ENCODE measurements at regions not wholly inside any gene's neighbourhood (a gene's known extent, or its start where the extent isn't known, plus 50 kb on each side); places are given as distances from the start of the nearest gene placed in this dataset.

DNA sequence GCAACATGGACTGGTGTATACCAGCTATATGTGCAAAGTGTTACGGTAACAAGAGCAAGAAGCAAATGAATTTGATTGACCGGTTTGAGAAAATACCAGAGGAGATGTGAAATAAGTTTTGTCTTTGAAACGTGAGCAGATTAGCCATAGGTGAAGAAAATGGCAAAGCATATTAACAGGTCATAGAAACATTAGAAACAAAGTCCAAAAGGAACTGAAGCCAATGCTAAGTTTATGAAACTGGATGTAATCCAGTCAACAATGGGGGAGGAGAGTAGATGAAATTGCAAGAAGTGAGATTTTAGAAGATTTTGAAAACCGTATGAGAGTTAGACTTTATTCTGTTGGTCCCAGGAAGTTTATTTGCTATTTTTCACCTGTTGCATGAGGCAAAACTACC is 1315.4 kb upstream of the CHAC2 start:
- Mint-ChIP-seq H3K9me3 (no peaks in the 10 kb centered on the region), H3K27me3 (ENCODE audit: insufficient read depth, low read depth, poor library complexity) (peaks cover 2% of the 10 kb centered on the region), H3K36me3 (ENCODE audit: low read depth) (no peaks in the 10 kb centered on the region), H3K27ac (no peak overlapping the region), H3K4me3 (no peak overlapping the region), H3K4me1 (peaks cover 10% of the 10 kb centered on the region; the same call in 2 of the 3 replicates)
- H3K79me2 ChIP-seq (replicated peaks; ENCODE audit: insufficient read depth) = no peaks in the 10 kb centered on the region
- peaks cover 8% of the 10 kb centered on the region; the same call in 1 of the 2 replicates for H3K4me1 ChIP-seq (ENCODE audit: insufficient read depth)
- H3K27ac ChIP-seq (ENCODE audit: low read depth) = no peak overlapping the region
- no peaks in the 10 kb centered on the region for H4K20me1 ChIP-seq (replicated peaks; ENCODE audit: insufficient read depth)
- no peak for TF ChIP-seq ZNF462 (CRISPR knock-in tag; IDR thresholded peaks at IDR 0.05)
- TF ChIP-seq ZNF114 (CRISPR knock-in tag; IDR thresholded peaks at IDR 0.05) = no peak
- no peak for TF ChIP-seq JUNB (IDR thresholded peaks at IDR 0.05; ENCODE audit: unreplicated experiment)
- no peak overlapping the region for H2AFZ ChIP-seq
- H3F3A ChIP-seq (replicated peaks; ENCODE audit: low read depth) = no peaks in the 10 kb centered on the region
- no peak for DNase-seq (ENCODE audit: low spot score)
- ATAC-seq = no peak
- H3K27me3 ChIP-seq (ENCODE audit: insufficient read depth) = no peaks in the 10 kb centered on the region
- H3K36me3 ChIP-seq (ENCODE audit: insufficient read depth) = no peaks in the 10 kb centered on the region
- no peak overlapping the region for H3K4me3 ChIP-seq
- H3K4me2 ChIP-seq = no peak overlapping the region
- H3K9me2 ChIP-seq (ENCODE audit: insufficient read depth) = no peaks in the 10 kb centered on the region

GRCh38 chr2:52445686-52446085 is 1321.9 kb upstream of the CHAC2 start:
- no peaks in the 10 kb centered on the region for H3K9me3 Mint-ChIP-seq

More at GRCh38 chr2:52445686-52446085, 1321.9 kb upstream of the CHAC2 start:
- Histone ChIP-seq H3F3A (replicated peaks; ENCODE audit: low read depth) (no peaks in the 10 kb centered on the region), H3K4me1 (ENCODE audit: insufficient read depth) (no peaks in the 10 kb centered on the region), H4K20me1 (replicated peaks; ENCODE audit: insufficient read depth) (no peaks in the 10 kb centered on the region), H2AFZ (no peak overlapping the region), H3K4me3 (no peak overlapping the region), H3K27ac (ENCODE audit: low read depth) (no peak overlapping the region), H3K4me2 (no peak overlapping the region), H3K36me3 (ENCODE audit: insufficient read depth) (no peaks in the 10 kb centered on the region), H3K9me2 (ENCODE audit: insufficient read depth) (no peaks in the 10 kb centered on the region), H3K79me2 (replicated peaks; ENCODE audit: insufficient read depth) (no peaks in the 10 kb centered on the region), H3K27me3 (ENCODE audit: insufficient read depth) (no peaks in the 10 kb centered on the region)
- Mint-ChIP-seq H3K27ac (no peak overlapping the region), H3K4me3 (no peak overlapping the region), H3K36me3 (ENCODE audit: low read depth) (no peaks in the 10 kb centered on the region), H3K4me1 (no peaks in the 10 kb centered on the region), H3K27me3 (ENCODE audit: insufficient read depth, low read depth, poor library complexity) (peaks cover 2% of the 10 kb centered on the region)
- DNase-seq (ENCODE audit: low spot score) (no peak), ATAC-seq (no peak)
- no peak for TF ChIP-seq EZH2phosphoT487 (IDR thresholded peaks at IDR 0.05; ENCODE audit: unreplicated experiment)
- no peak for TF ChIP-seq NANOG (IDR thresholded peaks at IDR 0.05; ENCODE audit: borderline replicate concordance)
- no peak for TF ChIP-seq ZNF331 (CRISPR knock-in tag; IDR thresholded peaks at IDR 0.05; ENCODE audit: low read depth)
- TF ChIP-seq POLR2AphosphoS5 (IDR thresholded peaks at IDR 0.05; ENCODE audit: low read depth) = no peak
- no peak for TF ChIP-seq STAT1 (IDR thresholded peaks at IDR 0.05; ENCODE audit: unreplicated experiment)
- no peak for TF ChIP-seq JUNB (IDR thresholded peaks at IDR 0.05; ENCODE audit: unreplicated experiment)
- no peak for TF ChIP-seq ZNF462 (CRISPR knock-in tag; IDR thresholded peaks at IDR 0.05)

Data from GM23338 (cell line).